Stimulated activated effector memory CD8-positive, alpha-beta T cell treated with anti-CD3 and anti-CD28 coated beads, Interleukin-12 subunit alpha, Interleukin-12 subunit beta, amount 100 ng/mL, for 72 hours (primary cell): ENCODE measurements at regions not wholly inside any gene's neighbourhood (a gene's known extent, or its start where the extent isn't known, plus 50 kb on each side); places are given as distances from the start of the nearest gene placed in this dataset.

Experiments
- ATAC-seq: fragments of 150-1000 bp; cut with Tn5 transposase; 2 replicates; pipeline ENCODE4 v1.10.0; 2021
- DNase-seq, 2 donors: peaks; one replicate each; pipeline ENCODE4 v3.0.0; 2021 to 2022; ENCODE audit warnings: low spot score in 2 of 2
- H3K27ac Mint-ChIP-seq: one replicate; pipeline ENCODE4 v1.8.0; 2022; ENCODE audit warnings: mild to moderate bottlenecking, mixed read lengths
- H3K36me3 Mint-ChIP-seq: one replicate; pipeline ENCODE4 v1.8.0; 2022; ENCODE audit warnings: mild to moderate bottlenecking, mixed read lengths
- H3K4me1 Mint-ChIP-seq: one replicate; pipeline ENCODE4 v1.8.0; 2022; ENCODE audit warnings: mixed read lengths
- H3K4me3 Mint-ChIP-seq: one replicate; pipeline ENCODE4 v1.8.0; 2022; ENCODE audit warnings: mild to moderate bottlenecking, mixed read lengths
- H3K9me3 Mint-ChIP-seq: one replicate; pipeline ENCODE4 v1.8.0; 2022; ENCODE audit warnings: mixed read lengths

GRCh38 chr18:47604021-47604420, 326.4 kb downstream of the SMAD2 start:
- peaks cover 6% of the 10 kb centered on the region for H3K36me3 Mint-ChIP-seq
- peaks cover 3% of the 10 kb centered on the region for H3K9me3 Mint-ChIP-seq
- DNase-seq (no peak), ATAC-seq (no peak)
- H3K4me1 Mint-ChIP-seq, result no peaks in the 10 kb centered on the region
- no peak overlapping the region for H3K27ac Mint-ChIP-seq
- H3K4me3 Mint-ChIP-seq, result no peak overlapping the region

- DNase-seq (no peak), ATAC-seq (no peak)
- Mint-ChIP-seq H3K4me3 (no peak overlapping the region), H3K4me1 (no peaks in the 10 kb centered on the region), H3K36me3 (peaks cover 6% of the 10 kb centered on the region), H3K9me3 (peaks cover 3% of the 10 kb centered on the region), H3K27ac (no peak overlapping the region)
These were observed 327.3 kb downstream of the SMAD2 start for GRCh38 chr18:47603158-47603557.

GRCh38 chr18:47602273-47602897, 328.1 kb downstream of the SMAD2 start:
- no peak overlapping the region for H3K27ac Mint-ChIP-seq
- peaks cover 6% of the 10 kb centered on the region for H3K36me3 Mint-ChIP-seq
- peaks cover 3% of the 10 kb centered on the region for H3K9me3 Mint-ChIP-seq
- no peak overlapping the region for H3K4me3 Mint-ChIP-seq
- no peaks in the 10 kb centered on the region for H3K4me1 Mint-ChIP-seq
- DNase-seq (no peak), ATAC-seq (no peak)

GRCh38 chr18:47601581-47602272, 328.7 kb downstream of the SMAD2 start:
- no peak overlapping the region for H3K4me3 Mint-ChIP-seq
- no peak for ATAC-seq
- H3K27ac Mint-ChIP-seq, result no peak overlapping the region
- H3K36me3 Mint-ChIP-seq, result peaks cover 6% of the 10 kb centered on the region
- no peak for DNase-seq
- H3K4me1 Mint-ChIP-seq, result no peaks in the 10 kb centered on the region
- peaks cover 3% of the 10 kb centered on the region for H3K9me3 Mint-ChIP-seq

GRCh38 chr18:47595831-47596501, 334.5 kb downstream of the SMAD2 start:
- no peak for ATAC-seq
- Mint-ChIP-seq H3K4me1 (peaks cover 6% of the 10 kb centered on the region), H3K4me3 (no peak overlapping the region), H3K9me3 (peaks cover 3% of the 10 kb centered on the region), H3K27ac (no peak overlapping the region), H3K36me3 (peaks cover 6% of the 10 kb centered on the region)
- no peak for DNase-seq

- Mint-ChIP-seq H3K9me3 (no peaks in the 10 kb centered on the region), H3K27ac (no peak overlapping the region), H3K4me3 (no peak overlapping the region), H3K36me3 (no peaks in the 10 kb centered on the region), H3K4me1 (peaks cover 6% of the 10 kb centered on the region)
- no peak for DNase-seq
- no peak for ATAC-seq
These were observed 335.8 kb downstream of the SMAD2 start for GRCh38 chr18:47594621-47595086.

- DNase-seq (no peak), ATAC-seq (no peak)
- Mint-ChIP-seq H3K36me3 (no peaks in the 10 kb centered on the region), H3K9me3 (no peaks in the 10 kb centered on the region), H3K4me1 (peaks cover 6% of the 10 kb centered on the region), H3K4me3 (no peak overlapping the region), H3K27ac (no peak overlapping the region)
These were observed 336.6 kb downstream of the SMAD2 start for GRCh38 chr18:47593744-47594472.

GRCh38 chr18:47591429-47591828, 339.0 kb downstream of the SMAD2 start:
- ATAC-seq (no peak), DNase-seq (no peak)
- Mint-ChIP-seq H3K36me3 (no peaks in the 10 kb centered on the region), H3K4me3 (no peak overlapping the region), H3K9me3 (no peaks in the 10 kb centered on the region), H3K4me1 (peaks cover 6% of the 10 kb centered on the region), H3K27ac (no peak overlapping the region)

- no peaks in the 10 kb centered on the region for H3K36me3 Mint-ChIP-seq
- H3K4me1 Mint-ChIP-seq, result peaks cover 6% of the 10 kb centered on the region
- ATAC-seq (no peak), DNase-seq (no peak)
- H3K4me3 Mint-ChIP-seq, result no peak overlapping the region
- H3K27ac Mint-ChIP-seq, result no peak overlapping the region
- H3K9me3 Mint-ChIP-seq, result no peaks in the 10 kb centered on the region
These were observed 336.1 kb upstream of the SKOR2 start for GRCh38 chr18:47587587-47587986.

GRCh38 chr18:47586418-47587070, 335.1 kb upstream of the SKOR2 start:
- Mint-ChIP-seq H3K27ac (no peak overlapping the region), H3K36me3 (no peaks in the 10 kb centered on the region), H3K4me3 (no peak overlapping the region), H3K4me1 (peaks cover 5% of the 10 kb centered on the region), H3K9me3 (no peaks in the 10 kb centered on the region)
- DNase-seq, result no peak
- no peak for ATAC-seq

- H3K36me3 Mint-ChIP-seq, result no peaks in the 10 kb centered on the region
- H3K4me3 Mint-ChIP-seq, result no peak overlapping the region
- no peak for DNase-seq
- no peak for ATAC-seq
- H3K27ac Mint-ChIP-seq, result no peak overlapping the region
- no peaks in the 10 kb centered on the region for H3K9me3 Mint-ChIP-seq
- no peaks in the 10 kb centered on the region for H3K4me1 Mint-ChIP-seq
These were observed 334.5 kb upstream of the SKOR2 start for GRCh38 chr18:47585914-47586313.

- DNase-seq (no peak), ATAC-seq (no peak)
- H3K4me1 Mint-ChIP-seq, result no peaks in the 10 kb centered on the region
- no peak overlapping the region for H3K27ac Mint-ChIP-seq
- H3K36me3 Mint-ChIP-seq, result no peaks in the 10 kb centered on the region
- no peak overlapping the region for H3K4me3 Mint-ChIP-seq
- no peaks in the 10 kb centered on the region for H3K9me3 Mint-ChIP-seq
These were observed 333.7 kb upstream of the SKOR2 start for GRCh38 chr18:47585136-47585535.

GRCh38 chr18:47582093-47582492, 330.6 kb upstream of the SKOR2 start:
- Mint-ChIP-seq H3K9me3 (no peaks in the 10 kb centered on the region), H3K27ac (no peak overlapping the region), H3K4me1 (no peaks in the 10 kb centered on the region), H3K4me3 (no peak overlapping the region), H3K36me3 (no peaks in the 10 kb centered on the region)
- DNase-seq (no peak), ATAC-seq (no peak)

- no peak overlapping the region for H3K4me3 Mint-ChIP-seq
- no peaks in the 10 kb centered on the region for H3K9me3 Mint-ChIP-seq
- ATAC-seq (no peak), DNase-seq (no peak)
- H3K4me1 Mint-ChIP-seq, result no peaks in the 10 kb centered on the region
- no peaks in the 10 kb centered on the region for H3K36me3 Mint-ChIP-seq
- H3K27ac Mint-ChIP-seq, result no peak overlapping the region
These were observed 326.1 kb upstream of the SKOR2 start for GRCh38 chr18:47577520-47577919.

- no peaks in the 10 kb centered on the region for H3K4me1 Mint-ChIP-seq
- no peak overlapping the region for H3K27ac Mint-ChIP-seq
- H3K36me3 Mint-ChIP-seq, result no peaks in the 10 kb centered on the region
- ATAC-seq (no peak), DNase-seq (no peak)
- H3K9me3 Mint-ChIP-seq, result no peaks in the 10 kb centered on the region
- no peak overlapping the region for H3K4me3 Mint-ChIP-seq
These were observed 323.5 kb upstream of the SKOR2 start for GRCh38 chr18:47574966-47575365.
